GM12891 (cell line): ENCODE measurements at regions not wholly inside any gene's neighbourhood (a gene's known extent, or its start where the extent isn't known, plus 50 kb on each side); places are given as distances from the start of the nearest gene placed in this dataset.

ENCODE experiments used
- POLR2A ChIP-seq: IDR thresholded peaks from 2 replicates; pipeline ENCODE4 v1.6.1; 2011; ENCODE audit warnings: low read depth, low read length, control low read depth
- POU2F2 ChIP-seq: IDR thresholded peaks from 2 replicates; pipeline ENCODE4 v1.6.1; 2011; ENCODE audit warnings: low read depth, mild to moderate bottlenecking, control low read depth, low read length, moderate library complexity
- SPI1 ChIP-seq: IDR thresholded peaks from 2 replicates; pipeline ENCODE4 v1.6.1; 2011; ENCODE audit warnings: low read depth, low read length, control low read depth

DNA sequence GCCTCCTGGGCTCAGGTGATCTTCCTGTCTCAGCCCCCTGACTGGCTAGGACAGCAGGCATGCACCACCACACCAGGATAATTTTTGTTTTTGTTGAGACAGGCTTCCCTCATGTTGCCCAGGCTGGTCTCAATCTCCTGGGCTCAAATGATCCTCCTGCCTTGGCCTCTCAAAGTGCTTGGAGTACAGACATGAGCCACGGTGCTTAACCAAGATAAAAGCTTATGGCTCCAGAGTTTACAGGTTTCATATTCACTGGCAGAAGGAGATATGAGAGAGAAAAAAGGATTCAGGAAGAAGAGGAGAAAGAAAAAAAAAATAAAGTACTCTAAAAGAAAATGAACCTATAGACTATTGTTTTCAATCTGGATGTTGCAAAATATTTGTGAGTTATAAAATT lies 748.8 kb upstream of the NCAM2 start:
- TF ChIP-seq POLR2A, result no peak
- TF ChIP-seq POU2F2, result no peak
- TF ChIP-seq SPI1, result no peak
